Mucosa of descending colon (tissue), 3 donors: ENCODE measurements at regions not wholly inside any gene's neighbourhood (a gene's known extent, or its start where the extent isn't known, plus 50 kb on each side); places are given as distances from the start of the nearest gene placed in this dataset.

Experiments used
- ATAC-seq: fragments of 200-7000 bp; cut with Tn5 transposase; one replicate; pipeline ENCODE4 v1.9.1; 2020; ENCODE audit warnings: mild to moderate bottlenecking, moderate library complexity
- DNase-seq, 3 donors: peaks; one replicate each; pipeline ENCODE4 v3.0.0-alpha.2; 2020
- H3K36me3 ChIP-seq: fragments of 200-600 bp; one replicate; pipeline ENCODE4 v1.8.0; 2021; ENCODE audit warnings: low read depth, mild to moderate bottlenecking
- H3K4me1 ChIP-seq: fragments of 200-600 bp; one replicate; pipeline ENCODE4 v1.8.0; 2021; ENCODE audit warnings: low read depth, mild to moderate bottlenecking
- H3K4me3 ChIP-seq: fragments of 200-600 bp; one replicate; pipeline ENCODE4 v1.8.0; 2021; ENCODE audit warnings: mild to moderate bottlenecking
- H3K9me3 ChIP-seq: fragments of 200-600 bp; one replicate; pipeline ENCODE4 v1.8.0; 2021; ENCODE audit warnings: mild to moderate bottlenecking
- intact Hi-C, 2 donors: fragments of 100-400 bp; cut with DNase I in 1 of 2; cut with micrococcal nuclease in 1 of 2; formaldehyde crosslinking; loops; one replicate each; pipeline versions ENCODE4 v1.11.0 to v1.11.1; 2022; cut with DNase I, micrococcal nuclease
- TF ChIP-seq, protein P1 (sequence below): fragments of 200-600 bp; IDR thresholded peaks from one replicate; pipeline ENCODE4 v1.8.0; 2022; ENCODE audit warnings: antibody characterized with exemption, mild to moderate bottlenecking
- donor health status: DM: no; HTN: no; CAD: no; lungs with moderate emphysema.
- donor health status: DM: no; HTN: no; CAD: no.
- donor health status: DM: no; HTN: yes; CAD: no.

DNA sequence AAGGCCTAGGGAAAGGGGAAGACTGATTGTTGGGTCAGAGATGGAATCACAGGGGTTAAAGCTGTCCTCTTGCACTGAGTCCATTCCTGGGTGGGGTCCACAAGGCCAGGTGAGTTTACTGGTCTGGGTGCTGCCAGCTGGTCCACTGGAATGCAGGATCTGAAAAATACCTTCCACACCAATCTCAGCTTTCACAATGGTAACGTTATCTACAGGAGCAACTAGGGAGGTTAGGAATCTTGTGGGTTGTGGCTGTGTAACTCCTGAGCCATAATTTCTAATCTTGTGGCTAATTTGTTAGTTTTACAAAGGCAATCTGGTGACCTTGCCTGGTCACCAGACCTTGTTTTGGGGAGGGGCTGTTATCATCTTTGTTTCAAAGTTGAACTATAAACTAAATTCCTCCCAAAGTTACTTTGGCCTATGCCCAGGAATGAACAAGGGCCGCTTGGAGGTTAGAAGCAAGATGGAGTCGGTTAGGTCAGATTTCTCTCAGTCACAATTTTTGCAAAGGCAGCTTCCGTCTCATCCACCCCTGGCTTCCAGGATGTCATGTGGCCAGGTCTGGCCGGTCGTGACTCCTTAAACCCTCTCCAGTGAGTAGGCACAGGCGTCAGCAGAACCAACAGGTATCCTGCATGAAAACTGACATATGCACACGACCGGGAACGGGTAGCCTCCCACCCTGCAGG, 123.3 kb upstream of the SH3BP4 start:
- Histone ChIP-seq H3K9me3 (no peaks in the 10 kb centered on the region), H3K36me3 (no peaks in the 10 kb centered on the region), H3K4me1 (no peaks in the 10 kb centered on the region), H3K4me3 (no peak overlapping the region)
- DNase-seq = no peak
- intact Hi-C loops = no loop called here
- TF ChIP-seq, protein P1, sequence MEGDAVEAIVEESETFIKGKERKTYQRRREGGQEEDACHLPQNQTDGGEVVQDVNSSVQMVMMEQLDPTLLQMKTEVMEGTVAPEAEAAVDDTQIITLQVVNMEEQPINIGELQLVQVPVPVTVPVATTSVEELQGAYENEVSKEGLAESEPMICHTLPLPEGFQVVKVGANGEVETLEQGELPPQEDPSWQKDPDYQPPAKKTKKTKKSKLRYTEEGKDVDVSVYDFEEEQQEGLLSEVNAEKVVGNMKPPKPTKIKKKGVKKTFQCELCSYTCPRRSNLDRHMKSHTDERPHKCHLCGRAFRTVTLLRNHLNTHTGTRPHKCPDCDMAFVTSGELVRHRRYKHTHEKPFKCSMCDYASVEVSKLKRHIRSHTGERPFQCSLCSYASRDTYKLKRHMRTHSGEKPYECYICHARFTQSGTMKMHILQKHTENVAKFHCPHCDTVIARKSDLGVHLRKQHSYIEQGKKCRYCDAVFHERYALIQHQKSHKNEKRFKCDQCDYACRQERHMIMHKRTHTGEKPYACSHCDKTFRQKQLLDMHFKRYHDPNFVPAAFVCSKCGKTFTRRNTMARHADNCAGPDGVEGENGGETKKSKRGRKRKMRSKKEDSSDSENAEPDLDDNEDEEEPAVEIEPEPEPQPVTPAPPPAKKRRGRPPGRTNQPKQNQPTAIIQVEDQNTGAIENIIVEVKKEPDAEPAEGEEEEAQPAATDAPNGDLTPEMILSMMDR = no peak
- no peak for ATAC-seq

DNA sequence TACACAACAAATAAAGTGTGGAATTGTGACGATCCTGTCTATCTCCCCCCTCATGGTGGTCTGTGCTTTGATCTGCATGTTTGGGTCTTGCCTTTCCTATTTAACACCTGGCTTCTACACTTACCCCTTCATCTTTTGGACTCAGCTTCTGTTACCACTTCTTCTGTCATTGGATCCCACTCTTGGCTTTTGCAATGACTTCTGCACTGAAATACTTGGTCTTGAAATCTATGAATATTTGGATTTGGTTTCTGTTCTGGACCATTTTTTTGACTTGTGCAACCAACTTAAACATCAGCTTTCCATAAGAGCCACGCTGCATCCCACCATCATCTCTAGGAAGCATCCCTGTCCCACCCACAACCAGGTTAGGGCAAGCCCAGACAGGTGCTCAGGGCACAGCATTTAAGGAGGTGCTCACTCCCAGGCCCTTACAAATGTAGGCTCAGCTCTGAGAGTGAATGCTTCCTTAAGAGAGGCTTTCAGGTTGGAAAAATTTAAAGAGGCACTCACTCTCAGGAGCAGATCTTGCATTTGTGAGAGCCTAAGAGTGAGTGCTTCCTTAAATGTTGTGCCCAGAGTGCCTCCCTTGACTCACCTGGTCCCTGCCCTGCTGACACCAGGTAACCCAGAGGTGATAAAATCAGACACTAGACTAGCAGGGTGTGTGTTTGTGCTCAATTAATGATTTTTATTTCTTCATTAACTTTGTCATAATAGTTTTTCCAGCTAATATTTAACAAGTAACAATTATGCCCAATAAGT, 124.5 kb upstream of the SH3BP4 start:
- TF ChIP-seq, protein P1 = no peak
- no peak for DNase-seq
- intact Hi-C loops = no loop called here

DNA sequence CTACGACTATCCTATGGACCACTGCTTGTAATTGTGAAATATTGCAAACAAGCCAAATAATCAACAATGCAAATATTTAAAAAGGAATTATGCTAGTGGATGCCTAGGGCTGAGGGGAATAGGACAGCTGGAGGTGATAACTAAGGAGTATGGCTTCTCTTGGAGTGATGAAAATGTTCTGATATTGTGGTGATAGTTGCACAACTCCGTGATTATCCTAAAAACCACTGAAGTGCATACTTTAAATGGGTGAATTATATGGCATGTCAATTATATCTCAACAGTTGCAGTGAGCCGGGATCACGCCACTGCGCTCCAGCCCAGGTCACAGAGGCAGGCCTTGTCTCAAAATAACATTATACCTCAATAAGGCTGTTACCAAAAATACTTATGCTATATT, 125.1 kb upstream of the SH3BP4 start:
- H3K4me3 ChIP-seq = no peak overlapping the region
- H3K4me1 ChIP-seq = no peaks in the 10 kb centered on the region
- TF ChIP-seq, protein P1 = no peak
- ATAC-seq (no peak), DNase-seq (no peak)
- intact Hi-C loops = no loop called here
- H3K36me3 ChIP-seq = no peaks in the 10 kb centered on the region
- H3K9me3 ChIP-seq = no peaks in the 10 kb centered on the region

More for the DNA sequence above, 124.5 kb upstream of the SH3BP4 start:
- H3K4me3 ChIP-seq = no peak overlapping the region
- H3K4me1 ChIP-seq = no peaks in the 10 kb centered on the region
- peak; percentile 30 for ATAC-seq
- H3K36me3 ChIP-seq = no peaks in the 10 kb centered on the region
- H3K9me3 ChIP-seq = no peaks in the 10 kb centered on the region

DNA sequence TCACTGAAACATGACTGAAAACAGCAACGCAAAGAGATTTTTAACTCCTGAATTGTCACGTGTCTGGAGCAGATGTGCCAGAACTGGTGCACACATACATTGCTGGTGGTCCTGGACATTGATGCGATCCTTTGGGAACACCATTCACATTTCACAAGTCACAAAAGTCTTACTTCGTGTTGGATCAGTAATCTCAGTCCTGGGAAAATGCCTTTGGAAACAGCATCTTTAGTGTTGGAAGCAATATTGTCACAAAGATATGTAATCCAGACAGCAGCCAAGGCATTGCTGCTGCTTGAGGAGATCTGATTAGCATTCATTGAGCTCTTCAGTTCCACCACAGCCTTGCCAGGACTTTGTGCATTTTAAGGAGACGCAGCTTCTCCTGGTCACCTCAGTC, 126.2 kb upstream of the SH3BP4 start:
- Histone ChIP-seq H3K36me3 (no peaks in the 10 kb centered on the region), H3K4me1 (no peaks in the 10 kb centered on the region), H3K4me3 (no peak overlapping the region), H3K9me3 (no peaks in the 10 kb centered on the region)
- no peak for ATAC-seq
- no peak for DNase-seq
- TF ChIP-seq, protein P1 = no peak
- intact Hi-C loops = no loop called here

GRCh38 chr2:234823877-234824376, 127.9 kb upstream of the SH3BP4 start:
- Histone ChIP-seq H3K9me3 (no peaks in the 10 kb centered on the region), H3K4me3 (no peak overlapping the region), H3K4me1 (no peaks in the 10 kb centered on the region), H3K36me3 (no peaks in the 10 kb centered on the region)
- ATAC-seq (peak; percentile 60), DNase-seq (peak in 1 of 3 donors; percentile 8)
- intact Hi-C loops = no loop called here
- TF ChIP-seq, protein P1 = no peak
